HepG2 (cell line): ENCODE measurements at regions not wholly inside any gene's neighbourhood (a gene's known extent, or its start where the extent isn't known, plus 50 kb on each side); places are given as distances from the start of the nearest gene placed in this dataset.

Source experiments
- GABPB1 ChIP-seq: IDR thresholded peaks from 2 replicates; pipeline ENCODE4 v1.6.1; 2016; ENCODE audit warnings: mild to moderate bottlenecking, missing genetic modification reagents, moderate library complexity, missing compliant biosample characterization
- HNF4G ChIP-seq, 2 experiments: sonication (generic) in 1 of 2; formaldehyde crosslinking in 1 of 2; IDR thresholded peaks; 2 replicates each; pipeline versions ENCODE4 v1.4.0 to v1.6.1; 2011 to 2020; ENCODE audit warnings: borderline replicate concordance in 2 of 2, low read depth in 2 of 2, mild to moderate bottlenecking in 2 of 2, low read length in 1 of 2, missing genetic modification reagents in 1 of 2, moderate library complexity in 1 of 2
- SMC3 ChIP-seq: IDR thresholded peaks from 2 replicates; pipeline ENCODE4 v1.6.1; 2011; ENCODE audit warnings: low read length, improper control_type of control experiment
- TF ChIP-seq, protein P1 (sequence below): sonication (generic); formaldehyde crosslinking; IDR thresholded peaks from 2 replicates; pipeline ENCODE4 v1.4.0; 2020; ENCODE audit warnings: missing genetic modification reagents
- TF ChIP-seq, protein P2 (sequence below), 2 experiments: fragments of 450-650 bp in 1 of 2; sonication (generic) in 1 of 2; formaldehyde crosslinking in 1 of 2; IDR thresholded peaks; 2 replicates each; pipeline versions ENCODE4 v1.6.1 to v1.8.0; 2016 to 2022; ENCODE audit warnings: antibody characterized with exemption in 1 of 2, mild to moderate bottlenecking in 1 of 2, missing genetic modification reagents in 1 of 2

DNA sequence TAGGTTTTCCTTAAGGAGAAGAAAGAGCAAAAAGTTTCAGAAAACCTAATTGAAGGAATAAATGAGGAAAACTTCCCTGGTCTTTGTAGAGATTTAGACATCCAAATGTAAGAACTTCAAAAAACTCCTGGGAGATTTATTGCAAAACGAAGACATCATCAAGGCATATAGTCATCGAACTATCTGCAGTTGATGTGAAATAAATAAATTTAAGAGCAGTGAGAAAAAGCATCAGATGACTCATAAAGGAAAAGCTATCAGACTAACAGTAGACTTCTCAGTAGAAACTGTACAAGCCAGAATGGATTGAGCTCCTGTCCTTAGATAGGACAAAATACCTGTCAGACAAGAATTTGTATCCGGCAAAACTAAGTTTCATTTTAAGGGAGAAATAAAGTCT lies 569.4 kb upstream of the ADAMTS5 start:
- TF ChIP-seq, protein P1, sequence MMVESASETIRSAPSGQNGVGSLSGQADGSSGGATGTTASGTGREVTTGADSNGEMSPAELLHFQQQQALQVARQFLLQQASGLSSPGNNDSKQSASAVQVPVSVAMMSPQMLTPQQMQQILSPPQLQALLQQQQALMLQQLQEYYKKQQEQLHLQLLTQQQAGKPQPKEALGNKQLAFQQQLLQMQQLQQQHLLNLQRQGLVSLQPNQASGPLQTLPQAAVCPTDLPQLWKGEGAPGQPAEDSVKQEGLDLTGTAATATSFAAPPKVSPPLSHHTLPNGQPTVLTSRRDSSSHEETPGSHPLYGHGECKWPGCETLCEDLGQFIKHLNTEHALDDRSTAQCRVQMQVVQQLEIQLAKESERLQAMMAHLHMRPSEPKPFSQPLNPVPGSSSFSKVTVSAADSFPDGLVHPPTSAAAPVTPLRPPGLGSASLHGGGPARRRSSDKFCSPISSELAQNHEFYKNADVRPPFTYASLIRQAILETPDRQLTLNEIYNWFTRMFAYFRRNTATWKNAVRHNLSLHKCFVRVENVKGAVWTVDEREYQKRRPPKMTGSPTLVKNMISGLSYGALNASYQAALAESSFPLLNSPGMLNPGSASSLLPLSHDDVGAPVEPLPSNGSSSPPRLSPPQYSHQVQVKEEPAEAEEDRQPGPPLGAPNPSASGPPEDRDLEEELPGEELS (CRISPR knock-in tag), result no peak
- no peak for TF ChIP-seq SMC3
- no peak for TF ChIP-seq GABPB1 (CRISPR knock-in tag)
- TF ChIP-seq, protein P2, sequence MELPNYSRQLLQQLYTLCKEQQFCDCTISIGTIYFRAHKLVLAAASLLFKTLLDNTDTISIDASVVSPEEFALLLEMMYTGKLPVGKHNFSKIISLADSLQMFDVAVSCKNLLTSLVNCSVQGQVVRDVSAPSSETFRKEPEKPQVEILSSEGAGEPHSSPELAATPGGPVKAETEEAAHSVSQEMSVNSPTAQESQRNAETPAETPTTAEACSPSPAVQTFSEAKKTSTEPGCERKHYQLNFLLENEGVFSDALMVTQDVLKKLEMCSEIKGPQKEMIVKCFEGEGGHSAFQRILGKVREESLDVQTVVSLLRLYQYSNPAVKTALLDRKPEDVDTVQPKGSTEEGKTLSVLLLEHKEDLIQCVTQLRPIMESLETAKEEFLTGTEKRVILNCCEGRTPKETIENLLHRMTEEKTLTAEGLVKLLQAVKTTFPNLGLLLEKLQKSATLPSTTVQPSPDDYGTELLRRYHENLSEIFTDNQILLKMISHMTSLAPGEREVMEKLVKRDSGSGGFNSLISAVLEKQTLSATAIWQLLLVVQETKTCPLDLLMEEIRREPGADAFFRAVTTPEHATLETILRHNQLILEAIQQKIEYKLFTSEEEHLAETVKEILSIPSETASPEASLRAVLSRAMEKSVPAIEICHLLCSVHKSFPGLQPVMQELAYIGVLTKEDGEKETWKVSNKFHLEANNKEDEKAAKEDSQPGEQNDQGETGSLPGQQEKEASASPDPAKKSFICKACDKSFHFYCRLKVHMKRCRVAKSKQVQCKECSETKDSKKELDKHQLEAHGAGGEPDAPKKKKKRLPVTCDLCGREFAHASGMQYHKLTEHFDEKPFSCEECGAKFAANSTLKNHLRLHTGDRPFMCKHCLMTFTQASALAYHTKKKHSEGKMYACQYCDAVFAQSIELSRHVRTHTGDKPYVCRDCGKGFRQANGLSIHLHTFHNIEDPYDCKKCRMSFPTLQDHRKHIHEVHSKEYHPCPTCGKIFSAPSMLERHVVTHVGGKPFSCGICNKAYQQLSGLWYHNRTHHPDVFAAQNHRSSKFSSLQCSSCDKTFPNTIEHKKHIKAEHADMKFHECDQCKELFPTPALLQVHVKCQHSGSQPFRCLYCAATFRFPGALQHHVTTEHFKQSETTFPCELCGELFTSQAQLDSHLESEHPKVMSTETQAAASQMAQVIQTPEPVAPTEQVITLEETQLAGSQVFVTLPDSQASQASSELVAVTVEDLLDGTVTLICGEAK (IDR thresholded peaks at IDR 0.05), result no peak
- TF ChIP-seq, protein P2 (CRISPR knock-in tag; IDR thresholded peaks at IDR 0.05), result no peak
- TF ChIP-seq HNF4G (IDR thresholded peaks at IDR 0.05; ENCODE audit: borderline replicate concordance, low read depth, low read length), result no peak
- no peak for TF ChIP-seq HNF4G (CRISPR knock-in tag; IDR thresholded peaks at IDR 0.05; ENCODE audit: borderline replicate concordance, low read depth)
